GM23338 (cell line): ENCODE measurements at regions not wholly inside any gene's neighbourhood (a gene's known extent, or its start where the extent isn't known, plus 50 kb on each side); places are given as distances from the start of the nearest gene placed in this dataset.

ENCODE experiments used
- ATAC-seq: fragments of 200-7000 bp; cut with Tn5 transposase; 3 replicates; pipeline ENCODE4 v1.9.1; 2020
- DNase-seq: peaks from one replicate; pipeline ENCODE4 v3.0.0-alpha.2; 2015; ENCODE audit warnings: low spot score
- H2AFZ ChIP-seq: fragments of 200-600 bp; sonication (generic); 2 replicates; pipeline ENCODE4 v1.8.0; 2016; ENCODE audit warnings: antibody characterized with exemption, mild to moderate bottlenecking, moderate library complexity
- H3F3A ChIP-seq: fragments of 200-600 bp; sonication (generic); replicated peaks from 2 replicates; pipeline ENCODE4 v1.8.0; 2017; ENCODE audit warnings: antibody characterized with exemption, mixed run types, low read depth
- H3K27ac ChIP-seq: fragments of 200-600 bp; sonication (generic); 2 replicates; pipeline ENCODE4 v1.6.1; 2016; ENCODE audit warnings: low read depth
- H3K27me3 ChIP-seq: fragments of 200-600 bp; sonication (generic); 2 replicates; pipeline ENCODE4 v1.8.0; 2016; ENCODE audit warnings: mild to moderate bottlenecking, mixed run types, moderate library complexity; ENCODE audit not compliant: insufficient read depth
- H3K36me3 ChIP-seq: fragments of 200-600 bp; sonication (generic); 2 replicates; pipeline ENCODE4 v1.8.0; 2016; ENCODE audit warnings: mild to moderate bottlenecking; ENCODE audit not compliant: insufficient read depth
- H3K4me1 ChIP-seq: fragments of 200-600 bp; sonication (generic); 2 replicates; pipeline ENCODE4 v1.8.0; 2016; ENCODE audit warnings: mild to moderate bottlenecking, moderate library complexity; ENCODE audit not compliant: insufficient read depth
- H3K4me2 ChIP-seq: fragments of 200-600 bp; sonication (generic); 2 replicates; pipeline ENCODE4 v1.7.1; 2017; ENCODE audit warnings: mixed run types
- H3K4me3 ChIP-seq: fragments of 200-600 bp; sonication (generic); 2 replicates; pipeline ENCODE4 v1.6.1; 2016; ENCODE audit warnings: mixed run types
- H3K79me2 ChIP-seq: fragments of 200-600 bp; sonication (generic); replicated peaks from 2 replicates; pipeline ENCODE4 v1.8.0; 2017; ENCODE audit warnings: mild to moderate bottlenecking; ENCODE audit not compliant: insufficient read depth
- H3K9me2 ChIP-seq: fragments of 200-600 bp; sonication (generic); 2 replicates; pipeline ENCODE4 v1.8.0; 2017; ENCODE audit not compliant: insufficient read depth
- H4K20me1 ChIP-seq: fragments of 200-600 bp; sonication (generic); replicated peaks from 2 replicates; pipeline ENCODE4 v1.8.0; 2017; ENCODE audit warnings: mild to moderate bottlenecking; ENCODE audit not compliant: insufficient read depth
- H3K27ac Mint-ChIP-seq: 2 replicates; pipeline ENCODE4 v1.8.0; 2020; ENCODE audit warnings: inconsistent platforms, mild to moderate bottlenecking, moderate library complexity, mixed read lengths
- H3K27me3 Mint-ChIP-seq: 3 replicates; pipeline ENCODE4 v1.8.0; 2022; ENCODE audit warnings: low read depth, mild to moderate bottlenecking, moderate library complexity, mixed read lengths, inconsistent platforms; ENCODE audit not compliant: insufficient read depth, poor library complexity
- H3K36me3 Mint-ChIP-seq: 3 replicates; pipeline ENCODE4 v1.8.0; 2021; ENCODE audit warnings: low read depth, mild to moderate bottlenecking, inconsistent platforms, moderate library complexity, mixed read lengths
- H3K4me1 Mint-ChIP-seq: 3 replicates; pipeline ENCODE4 v1.8.0; 2020; ENCODE audit warnings: mild to moderate bottlenecking, inconsistent platforms, mixed read lengths
- H3K4me3 Mint-ChIP-seq: 3 replicates; pipeline ENCODE4 v1.8.0; 2021; ENCODE audit warnings: moderate library complexity, mild to moderate bottlenecking, inconsistent platforms, mixed read lengths
- H3K9me3 Mint-ChIP-seq: 3 replicates; pipeline ENCODE4 v1.8.0; 2020; ENCODE audit warnings: moderate library complexity, mild to moderate bottlenecking, inconsistent platforms, mixed read lengths
- CREB1 ChIP-seq: fragments of 250-450 bp; sonication (Bioruptor Pico); IDR thresholded peaks from 2 replicates; pipeline ENCODE4 v1.5.0; 2020; ENCODE audit warnings: low read depth, mild to moderate bottlenecking, moderate library complexity
- ETS1 ChIP-seq: IDR thresholded peaks from 2 replicates; pipeline ENCODE4 v1.6.1; 2016; ENCODE audit warnings: antibody characterized with exemption
- EZH2 ChIP-seq: fragments of 200-600 bp; sonication (generic); IDR thresholded peaks from one replicate; pipeline ENCODE4 v1.8.0; 2017; ENCODE audit warnings: antibody characterized with exemption, mild to moderate bottlenecking, low read depth; ENCODE audit not compliant: unreplicated experiment
- EZH2phosphoT487 ChIP-seq: fragments of 200-600 bp; sonication (generic); IDR thresholded peaks from one replicate; pipeline ENCODE4 v1.8.1; 2018; ENCODE audit warnings: antibody characterized with exemption; ENCODE audit not compliant: unreplicated experiment
- JUNB ChIP-seq: IDR thresholded peaks from one replicate; pipeline ENCODE4 v1.6.1; 2016; ENCODE audit warnings: antibody characterized with exemption; ENCODE audit not compliant: unreplicated experiment
- NANOG ChIP-seq: IDR thresholded peaks from 2 replicates; pipeline ENCODE4 v1.6.1; 2016; ENCODE audit warnings: antibody characterized with exemption, borderline replicate concordance
- REST ChIP-seq: IDR thresholded peaks from one replicate; pipeline ENCODE4 v1.6.1; 2018; ENCODE audit warnings: antibody characterized with exemption; ENCODE audit not compliant: unreplicated experiment
- STAT1 ChIP-seq: IDR thresholded peaks from one replicate; pipeline ENCODE4 v1.6.1; 2016; ENCODE audit warnings: antibody characterized with exemption; ENCODE audit not compliant: unreplicated experiment
- ZNF114 ChIP-seq: fragments of 250-450 bp; sonication (Bioruptor Pico); IDR thresholded peaks from 2 replicates; pipeline ENCODE4 v1.5.0; 2020; ENCODE audit warnings: mild to moderate bottlenecking, moderate library complexity
- ZNF462 ChIP-seq: fragments of 250-450 bp; sonication (Bioruptor Pico); IDR thresholded peaks from 2 replicates; pipeline ENCODE4 v1.5.0; 2020; ENCODE audit warnings: mild to moderate bottlenecking, moderate library complexity

- Histone ChIP-seq H3K27me3 (no peaks in the 10 kb centered on the region), H3K79me2 (no peaks in the 10 kb centered on the region), H3K4me1 (no peaks in the 10 kb centered on the region), H3K4me3 (no peak overlapping the region), H2AFZ (no peak overlapping the region), H3K36me3 (no peaks in the 10 kb centered on the region), H3K9me2 (0 out of 2 replicates have a peak, but pooled peaks cover 9% of the 10 kb centered on the region), H3F3A (no peaks in the 10 kb centered on the region), H4K20me1 (no peaks in the 10 kb centered on the region), H3K27ac (no peak overlapping the region), H3K4me2 (no peak overlapping the region)
- no peaks in the 10 kb centered on the region for H3K27me3 Mint-ChIP-seq
- H3K4me3 Mint-ChIP-seq = no peak overlapping the region
- DNase-seq = no peak
- H3K9me3 Mint-ChIP-seq = no peaks in the 10 kb centered on the region; the same call in 2 of the 3 replicates
- H3K27ac Mint-ChIP-seq = no peak overlapping the region
- H3K4me1 Mint-ChIP-seq = peaks cover 6% of the 10 kb centered on the region; the same call in 2 of the 3 replicates
- no peak for ATAC-seq
- TF ChIP-seq CREB1 (CRISPR knock-in tag) (no peak), EZH2phosphoT487 (no peak), ZNF114 (CRISPR knock-in tag) (no peak), JUNB (no peak), ZNF462 (CRISPR knock-in tag) (no peak), ETS1 (no peak), EZH2 (no peak), NANOG (no peak), STAT1 (no peak), REST (no peak)
- H3K36me3 Mint-ChIP-seq = no peaks in the 10 kb centered on the region
Observed at GRCh38 chr4:10760086-10760485, 75.5 kb upstream of the CLNK start.
